ENCODE measurements at regions not wholly inside any gene's neighbourhood (a gene's known extent, or its start where the extent isn't known, plus 50 kb on each side); places are given as distances from the start of the nearest gene placed in this dataset.

GRCh38 chr7:13049946-13050345 is 362.5 kb downstream of the ARL4A start:
- H2AFZ ChIP-seq (ENCODE audit: low read depth, low read length), result peak overlapping the region; percentile 15
- dilution Hi-C loops (cut with MboI; ENCODE audit: extremely low pct_ligation_motif_present, low sequenced_read_pairs), result no loop called here
- H4K20me1 ChIP-seq (replicated peaks; ENCODE audit: control insufficient read depth, extremely low read depth, insufficient read depth, low read length), result no peaks in the 10 kb centered on the region
- DNase-seq (ENCODE audit: low read depth, low spot score) (no peak), FAIRE-seq (no peak)
- BruUV-seq (replicated peaks), result no TSS peak
- intact Hi-C loops (cut with micrococcal nuclease), result no loop called here
- H3K9me1 ChIP-seq (replicated peaks; ENCODE audit: control insufficient read depth, extremely low read depth, insufficient read depth, low read length), result no peaks in the 10 kb centered on the region
- H3K4me1 ChIP-seq (ENCODE audit: control insufficient read depth, extremely low read depth, insufficient read depth, low read length), result peaks cover 10% of the 10 kb centered on the region
- no peaks in the 10 kb centered on the region for H3K9me3 ChIP-seq (replicated peaks; ENCODE audit: control insufficient read depth, insufficient read depth, low read length)
- TF ChIP-seq MYC (IDR thresholded peaks at IDR 0.05; ENCODE audit: low read depth, low read length) (no peak), EZH2 (IDR thresholded peaks at IDR 0.05; ENCODE audit: borderline replicate concordance, low read depth, low read length, severe bottlenecking) (no peak), POLR2A (IDR thresholded peaks at IDR 0.05; ENCODE audit: low read depth, low read length) (no peak), JUN (IDR thresholded peaks at IDR 0.05; ENCODE audit: borderline replicate concordance, insufficient read depth, insufficient read length, low read depth) (no peak), POLR2AphosphoS5 (IDR thresholded peaks at IDR 0.05; ENCODE audit: insufficient read depth, low read depth, low read length) (no peak), GATA2 (IDR thresholded peaks at IDR 0.05; ENCODE audit: insufficient read depth, insufficient read length, low read depth, low read length) (no peak), FOS (IDR thresholded peaks at IDR 0.05; ENCODE audit: borderline replicate concordance, insufficient read depth, low read length) (no peak)
- TF ChIP-seq, protein P1, sequence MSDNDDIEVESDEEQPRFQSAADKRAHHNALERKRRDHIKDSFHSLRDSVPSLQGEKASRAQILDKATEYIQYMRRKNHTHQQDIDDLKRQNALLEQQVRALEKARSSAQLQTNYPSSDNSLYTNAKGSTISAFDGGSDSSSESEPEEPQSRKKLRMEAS (IDR thresholded peaks at IDR 0.05; ENCODE audit: insufficient read depth, insufficient read length), result no peak
- no peak overlapping the region for H3K4me2 ChIP-seq (ENCODE audit: insufficient read depth, low read length)
- POLR2A ChIA-PET, result no interaction called here
- CTCF ChIA-PET, result interaction anchor here (0.7 to 1.3 kb wide), 3 partner anchors 22 to 426 kb away, joined by 3 read pairs; no protein-coding TSS in a partner anchor
- no peaks in the 10 kb centered on the region for H3K79me2 ChIP-seq (ENCODE audit: control insufficient read depth, insufficient read depth, low read length)
- no peak overlapping the region for H3K9ac ChIP-seq (replicated peaks; ENCODE audit: extremely low read depth, insufficient read depth, low read length)
- H3K27me3 ChIP-seq (ENCODE audit: control insufficient read depth in 2 of 2, insufficient read depth in 2 of 2, low read length in 2 of 2), result no peaks in the 10 kb centered on the region
- no peaks in the 10 kb centered on the region for H3K36me3 ChIP-seq (ENCODE audit: control insufficient read depth in 2 of 2, extremely low read depth in 1 of 2, insufficient read depth in 2 of 2, low read length in 2 of 2)
- H3K27ac ChIP-seq (ENCODE audit: insufficient read depth, low read depth, low read length), result no peak overlapping the region
- H3K4me3 ChIP-seq (replicated peaks in 1 of 3; ENCODE audit: insufficient read depth in 1 of 3, low read depth in 1 of 3, low read length in 3 of 3), result no peak overlapping the region

GRCh38 chr7:13050703-13051102 is 363.3 kb downstream of the ARL4A start:
- ChIA-PET CTCF (interaction anchor here (0.9 to 1.2 kb wide), 2 partner anchors 22 to 427 kb away, joined by 3 read pairs; no protein-coding TSS in a partner anchor), POLR2A (no interaction called here)
- no peak overlapping the region for H3K4me3 ChIP-seq (replicated peaks in 1 of 3; ENCODE audit: insufficient read depth in 1 of 3, low read depth in 1 of 3, low read length in 3 of 3)
- peak; percentile 50 for DNase-seq (ENCODE audit: low read depth, low spot score)
- H3K27me3 ChIP-seq (ENCODE audit: control insufficient read depth in 2 of 2, insufficient read depth in 2 of 2, low read length in 2 of 2), result no peaks in the 10 kb centered on the region
- peak overlapping the region; percentile 46 for H3K4me2 ChIP-seq (ENCODE audit: insufficient read depth, low read length)
- H3K27ac ChIP-seq (ENCODE audit: insufficient read depth, low read depth, low read length), result peak overlapping the region; percentile 14
- BruUV-seq (replicated peaks), result no TSS peak
- intact Hi-C loops (cut with micrococcal nuclease), result no loop called here
- peak overlapping the region; percentile 30 for H2AFZ ChIP-seq (ENCODE audit: low read depth, low read length)
- no peaks in the 10 kb centered on the region for H3K36me3 ChIP-seq (ENCODE audit: control insufficient read depth in 2 of 2, extremely low read depth in 1 of 2, insufficient read depth in 2 of 2, low read length in 2 of 2)
- peaks cover 10% of the 10 kb centered on the region for H3K4me1 ChIP-seq (ENCODE audit: control insufficient read depth, extremely low read depth, insufficient read depth, low read length)
- TF ChIP-seq POLR2AphosphoS5 (IDR thresholded peaks at IDR 0.05; ENCODE audit: insufficient read depth, low read depth, low read length), result no peak
- TF ChIP-seq FOS (IDR thresholded peaks at IDR 0.05; ENCODE audit: borderline replicate concordance, insufficient read depth, low read length), result no peak
- no peaks in the 10 kb centered on the region for H3K9me3 ChIP-seq (replicated peaks; ENCODE audit: control insufficient read depth, insufficient read depth, low read length)
- H3K9ac ChIP-seq (replicated peaks; ENCODE audit: extremely low read depth, insufficient read depth, low read length), result no peak overlapping the region
- FAIRE-seq, result no peak
- no peaks in the 10 kb centered on the region for H3K79me2 ChIP-seq (ENCODE audit: control insufficient read depth, insufficient read depth, low read length)
- dilution Hi-C loops (cut with MboI; ENCODE audit: extremely low pct_ligation_motif_present, low sequenced_read_pairs), result no loop called here
- no peaks in the 10 kb centered on the region for H3K9me1 ChIP-seq (replicated peaks; ENCODE audit: control insufficient read depth, extremely low read depth, insufficient read depth, low read length)
- H4K20me1 ChIP-seq (replicated peaks; ENCODE audit: control insufficient read depth, extremely low read depth, insufficient read depth, low read length), result no peaks in the 10 kb centered on the region

Measured in endothelial cell of umbilical vein (primary cell).